OCI-LY3 (cell line): ENCODE measurements at regions not wholly inside any gene's neighbourhood (a gene's known extent, or its start where the extent isn't known, plus 50 kb on each side); places are given as distances from the start of the nearest gene placed in this dataset.

ENCODE experiments used
- H2AFZ ChIP-seq: fragments of 200-600, 300-600 bp; shearing (Covaris generic); 2 replicates; pipeline ENCODE4 v1.6.0; 2014; ENCODE audit warnings: antibody characterized with exemption, low read depth, low read length
- H3K27ac ChIP-seq: fragments of 200-600, 300-600 bp; sonication (generic); 2 replicates; pipeline ENCODE4 v1.5.1; 2014; ENCODE audit warnings: mild to moderate bottlenecking, low read length, moderate library complexity, mixed read lengths
- H3K27me3 ChIP-seq: fragments of 200-600, 300-600 bp; sonication (generic); 2 replicates; pipeline ENCODE4 v1.6.1; 2014; ENCODE audit warnings: low read depth, low read length, mixed read lengths
- H3K36me3 ChIP-seq: fragments of 200-600, 300-600 bp; sonication (generic); replicated peaks from 2 replicates; pipeline ENCODE3; 2014; ENCODE audit warnings: low read depth, low read length, mixed read lengths
- H3K4me1 ChIP-seq: fragments of 300-600, 200-600 bp; sonication (generic); 2 replicates; pipeline ENCODE4 v1.6.1; 2014; ENCODE audit warnings: low read length, mixed read lengths
- H3K4me2 ChIP-seq: fragments of 200-600, 300-600 bp; sonication (generic); 2 replicates; pipeline ENCODE4 v1.6.1; 2014; ENCODE audit warnings: low read length, mixed read lengths
- H3K4me3 ChIP-seq: fragments of 300-600, 200-600 bp; sonication (generic); 2 replicates; pipeline ENCODE4 v1.5.1; 2014; ENCODE audit warnings: antibody characterized with exemption, mild to moderate bottlenecking, low read length, moderate library complexity
- H3K79me2 ChIP-seq: fragments of 300-600, 200-600 bp; shearing (Covaris generic); 2 replicates; pipeline ENCODE4 v1.6.1; 2014; ENCODE audit warnings: mild to moderate bottlenecking, low read length, mixed read lengths
- H3K9ac ChIP-seq: fragments of 300-600, 200-600 bp; shearing (Covaris generic); 2 replicates; pipeline ENCODE4 v1.6.0; 2014; ENCODE audit warnings: mild to moderate bottlenecking, low read length, moderate library complexity
- H3K9me3 ChIP-seq: fragments of 200-600, 300-600 bp; shearing (Covaris generic); 2 replicates; pipeline ENCODE4 v1.6.1; 2014; ENCODE audit warnings: low read length, mixed read lengths; ENCODE audit not compliant: insufficient read depth
- H4K20me1 ChIP-seq: fragments of 200-600, 300-600 bp; sonication (generic); 2 replicates; pipeline ENCODE4 v1.6.1; 2016; ENCODE audit warnings: low read length, mixed read lengths; ENCODE audit not compliant: insufficient read depth
- EZH2phosphoT487 ChIP-seq: fragments of 200-600 bp; shearing (Covaris generic); IDR thresholded peaks from 2 replicates; pipeline ENCODE4 v1.6.1; 2018; ENCODE audit warnings: antibody characterized with exemption, mixed run types, low read depth
- TF ChIP-seq, protein P1 (sequence below): fragments of 200-600, 300-600 bp; sonication (generic); IDR thresholded peaks from 2 replicates; pipeline ENCODE4 v1.5.1; 2014; ENCODE audit warnings: antibody characterized with exemption, low read length, low read depth

DNA sequence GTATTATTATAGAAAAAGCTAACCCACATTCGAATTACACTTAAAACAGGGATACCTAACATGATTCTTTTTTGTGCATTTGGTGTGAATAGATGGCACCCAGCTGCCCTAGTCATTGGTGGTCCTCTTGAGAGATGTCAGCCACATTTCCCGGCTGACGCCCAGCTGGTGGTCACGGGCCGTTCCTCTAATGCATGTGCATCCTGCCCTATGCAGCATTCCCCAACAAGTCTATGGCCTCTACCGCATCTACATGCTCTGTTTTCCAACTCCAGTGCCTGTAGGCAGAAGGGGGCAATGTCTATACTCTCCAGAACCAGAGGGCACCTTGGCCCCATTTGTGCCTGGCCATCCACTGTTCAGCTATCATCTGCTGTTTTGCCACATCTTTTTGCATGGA is 78.6 kb upstream of the PRICKLE2 start:
- H3K4me1 ChIP-seq: peaks cover 7% of the 10 kb centered on the region; the same call in 1 of the 2 replicates
- peaks cover 18% of the 10 kb centered on the region for H3K27me3 ChIP-seq
- no peaks in the 10 kb centered on the region for H3K79me2 ChIP-seq
- no peak overlapping the region for H3K4me3 ChIP-seq
- H3K36me3 ChIP-seq: no peaks in the 10 kb centered on the region
- H2AFZ ChIP-seq: no peak overlapping the region
- H3K4me2 ChIP-seq: no peak overlapping the region
- H3K9me3 ChIP-seq: no peaks in the 10 kb centered on the region
- no peak overlapping the region for H3K27ac ChIP-seq
- H3K9ac ChIP-seq: no peak overlapping the region
- TF ChIP-seq EZH2phosphoT487: no peak
- no peaks in the 10 kb centered on the region for H4K20me1 ChIP-seq

DNA sequence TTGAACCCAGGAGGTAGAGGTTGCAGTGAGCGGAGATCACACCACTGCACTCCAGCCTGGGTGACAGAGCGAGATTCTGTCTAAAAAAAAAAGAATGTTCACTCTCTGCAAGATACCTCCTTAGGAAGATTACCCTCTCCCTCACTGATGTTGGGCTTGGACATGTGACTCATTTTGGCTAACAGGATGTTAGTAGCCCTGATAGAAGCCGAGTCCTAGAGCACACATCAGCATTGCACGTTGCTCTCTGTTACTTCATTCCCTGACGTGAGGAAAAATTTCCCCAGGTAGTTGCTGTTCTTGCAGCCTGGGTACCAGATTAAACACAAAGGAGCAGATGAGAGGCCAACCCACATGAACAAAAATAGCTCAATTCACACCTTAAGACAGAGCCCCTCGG is 78.1 kb upstream of the PRICKLE2 start:
- H3K27me3 ChIP-seq: peaks cover 18% of the 10 kb centered on the region
- no peak overlapping the region for H3K4me2 ChIP-seq
- no peak overlapping the region for H3K27ac ChIP-seq
- TF ChIP-seq, protein P1, sequence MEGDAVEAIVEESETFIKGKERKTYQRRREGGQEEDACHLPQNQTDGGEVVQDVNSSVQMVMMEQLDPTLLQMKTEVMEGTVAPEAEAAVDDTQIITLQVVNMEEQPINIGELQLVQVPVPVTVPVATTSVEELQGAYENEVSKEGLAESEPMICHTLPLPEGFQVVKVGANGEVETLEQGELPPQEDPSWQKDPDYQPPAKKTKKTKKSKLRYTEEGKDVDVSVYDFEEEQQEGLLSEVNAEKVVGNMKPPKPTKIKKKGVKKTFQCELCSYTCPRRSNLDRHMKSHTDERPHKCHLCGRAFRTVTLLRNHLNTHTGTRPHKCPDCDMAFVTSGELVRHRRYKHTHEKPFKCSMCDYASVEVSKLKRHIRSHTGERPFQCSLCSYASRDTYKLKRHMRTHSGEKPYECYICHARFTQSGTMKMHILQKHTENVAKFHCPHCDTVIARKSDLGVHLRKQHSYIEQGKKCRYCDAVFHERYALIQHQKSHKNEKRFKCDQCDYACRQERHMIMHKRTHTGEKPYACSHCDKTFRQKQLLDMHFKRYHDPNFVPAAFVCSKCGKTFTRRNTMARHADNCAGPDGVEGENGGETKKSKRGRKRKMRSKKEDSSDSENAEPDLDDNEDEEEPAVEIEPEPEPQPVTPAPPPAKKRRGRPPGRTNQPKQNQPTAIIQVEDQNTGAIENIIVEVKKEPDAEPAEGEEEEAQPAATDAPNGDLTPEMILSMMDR: no peak
- no peak for TF ChIP-seq EZH2phosphoT487
- peaks cover 7% of the 10 kb centered on the region; the same call in 1 of the 2 replicates for H3K4me1 ChIP-seq
- no peak overlapping the region for H2AFZ ChIP-seq
- no peak overlapping the region for H3K4me3 ChIP-seq
- no peak overlapping the region for H3K9ac ChIP-seq
- H3K79me2 ChIP-seq: no peaks in the 10 kb centered on the region
- H3K9me3 ChIP-seq: no peaks in the 10 kb centered on the region
- no peaks in the 10 kb centered on the region for H3K36me3 ChIP-seq
- no peaks in the 10 kb centered on the region for H4K20me1 ChIP-seq

DNA sequence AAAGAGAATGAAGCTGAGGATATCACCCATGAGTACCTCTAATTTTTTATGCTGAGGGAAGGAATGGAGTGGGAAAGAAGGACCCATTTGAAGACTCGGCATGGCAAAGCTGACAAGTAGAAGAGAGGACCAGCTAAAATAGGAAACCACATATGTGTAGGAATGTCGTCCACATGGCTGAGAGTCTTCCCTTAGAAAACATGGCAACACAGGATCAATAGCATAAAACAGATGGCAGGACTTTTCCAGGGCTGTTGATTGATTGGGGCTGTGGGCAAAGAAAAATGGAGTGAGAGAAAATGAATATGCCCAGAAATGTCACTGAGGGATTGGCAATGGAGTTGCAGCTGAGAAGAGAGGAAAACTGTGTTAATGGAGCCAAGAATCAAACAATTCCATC is 76.2 kb upstream of the PRICKLE2 start:
- Histone ChIP-seq H3K27me3 (peaks cover 18% of the 10 kb centered on the region), H3K36me3 (no peaks in the 10 kb centered on the region), H2AFZ (no peak overlapping the region), H3K9ac (no peak overlapping the region), H4K20me1 (no peaks in the 10 kb centered on the region), H3K79me2 (no peaks in the 10 kb centered on the region), H3K9me3 (no peaks in the 10 kb centered on the region), H3K4me3 (no peak overlapping the region), H3K4me2 (no peak overlapping the region), H3K4me1 (peaks cover 1% of the 10 kb centered on the region; the same call in 1 of the 2 replicates), H3K27ac (no peak overlapping the region)
- TF ChIP-seq, protein P1: no peak
- no peak for TF ChIP-seq EZH2phosphoT487

DNA sequence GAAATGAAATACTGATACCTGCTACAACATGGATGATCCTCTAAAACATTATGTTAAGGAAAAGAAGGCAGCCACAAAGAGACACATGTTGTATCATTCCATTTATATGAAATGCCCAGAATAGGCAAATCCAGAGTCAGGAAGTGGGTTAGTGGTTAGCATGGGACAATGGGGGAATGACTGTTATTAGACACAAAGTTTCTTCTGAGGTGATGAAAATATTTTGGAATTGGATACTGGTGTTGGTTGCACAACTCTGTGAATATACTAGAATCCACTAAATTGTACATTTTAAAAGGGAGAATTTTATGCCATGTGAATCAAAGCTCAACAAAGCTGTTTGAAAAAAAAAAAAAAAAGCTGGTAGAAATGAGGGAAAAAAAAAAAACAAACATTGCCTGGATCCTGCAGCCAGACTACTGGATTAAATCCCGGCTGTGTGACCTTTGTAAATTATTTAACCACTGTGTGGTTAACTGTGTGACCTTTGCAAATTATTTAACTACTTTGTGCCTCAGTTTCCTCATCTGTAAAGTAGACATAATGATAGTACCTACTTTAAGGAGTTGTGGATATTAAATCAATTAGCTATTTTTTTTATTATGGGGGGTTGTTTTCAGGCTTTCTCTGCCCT is 75.6 kb upstream of the PRICKLE2 start:
- H3K36me3 ChIP-seq: no peaks in the 10 kb centered on the region
- H3K4me2 ChIP-seq: no peak overlapping the region
- no peaks in the 10 kb centered on the region for H4K20me1 ChIP-seq
- H3K79me2 ChIP-seq: no peaks in the 10 kb centered on the region
- H3K27me3 ChIP-seq: peaks cover 18% of the 10 kb centered on the region
- H3K27ac ChIP-seq: no peak overlapping the region
- no peak overlapping the region for H2AFZ ChIP-seq
- H3K4me3 ChIP-seq: no peak overlapping the region
- no peak overlapping the region for H3K9ac ChIP-seq
- H3K9me3 ChIP-seq: no peaks in the 10 kb centered on the region
- TF ChIP-seq, protein P1: no peak
- TF ChIP-seq EZH2phosphoT487: no peak
- H3K4me1 ChIP-seq: no peaks in the 10 kb centered on the region
